GM21576 (cell line): ENCODE measurements at regions not wholly inside any gene's neighbourhood (a gene's known extent, or its start where the extent isn't known, plus 50 kb on each side); places are given as distances from the start of the nearest gene placed in this dataset.

Experiments used
- ATAC-seq: cut with Tn5 transposase; IDR thresholded peaks from one replicate; pipeline ENCODE4 v1.9.1; 2021; ENCODE audit warnings: mild to moderate bottlenecking, moderate library complexity; ENCODE audit not compliant: unreplicated experiment

- ATAC-seq = no peak
Observed at GRCh38 chr1:55272994-55273393, 57.8 kb upstream of the USP24 start.
